Activated T-cell treated with anti-CD3 and anti-CD28 coated beads, Interleukin-2, amount 50 U/mL, for 48 hours (primary cell): ENCODE measurements at regions not wholly inside any gene's neighbourhood (a gene's known extent, or its start where the extent isn't known, plus 50 kb on each side); places are given as distances from the start of the nearest gene placed in this dataset.
A peak's percentile ranks its signal among the peaks of the same experiment; 100 is the strongest.

Experiments
- DNase-seq, 2 experiments: peaks; one replicate each; pipeline ENCODE4 v3.0.0-alpha.2; 2020

DNA sequence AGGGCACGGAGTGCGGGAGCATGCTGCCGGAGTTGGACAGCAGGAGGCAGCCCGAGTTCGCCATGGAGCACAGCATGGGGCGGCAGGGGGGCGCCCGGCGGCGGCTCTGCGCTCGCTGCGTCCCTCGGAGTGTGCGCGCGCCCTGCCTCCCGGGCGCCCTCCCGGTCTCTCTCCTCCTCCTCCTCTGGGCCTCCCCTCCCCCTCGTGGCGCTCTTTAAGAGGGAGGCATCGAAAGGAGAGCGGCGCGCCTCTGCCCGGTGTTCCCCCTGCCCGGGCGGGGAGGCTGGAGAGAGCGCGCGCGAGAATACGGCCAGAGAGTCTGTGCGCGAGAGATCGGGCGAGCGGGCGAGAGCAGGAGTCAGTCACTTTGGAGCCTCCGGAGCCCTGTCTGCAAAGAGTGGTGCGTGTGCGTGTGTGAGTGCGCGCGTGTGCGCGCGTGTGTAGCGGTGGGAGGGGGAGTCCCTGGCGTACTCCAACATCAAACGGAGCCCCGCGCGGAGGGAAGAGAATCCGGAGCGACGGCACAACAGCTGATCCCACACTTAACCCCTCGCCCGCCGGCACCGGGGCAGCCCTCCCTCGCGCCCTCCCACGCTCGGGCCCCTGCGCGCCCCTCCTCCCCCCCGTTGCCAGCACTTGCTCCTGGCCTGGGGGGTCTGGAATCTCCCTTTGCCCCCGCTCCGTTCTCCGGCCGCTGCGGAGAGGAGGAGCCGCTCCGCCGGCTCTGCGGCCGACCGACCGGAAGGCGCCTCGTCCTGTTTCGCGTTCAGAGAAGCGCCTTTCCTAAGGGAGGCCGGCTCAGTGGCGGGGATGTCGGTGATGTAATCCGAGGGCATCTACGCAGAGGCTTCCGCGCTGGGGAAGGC lies 108.9 kb downstream of the ENGASE start:
- peak; percentile 28 to 38 for DNase-seq

DNA sequence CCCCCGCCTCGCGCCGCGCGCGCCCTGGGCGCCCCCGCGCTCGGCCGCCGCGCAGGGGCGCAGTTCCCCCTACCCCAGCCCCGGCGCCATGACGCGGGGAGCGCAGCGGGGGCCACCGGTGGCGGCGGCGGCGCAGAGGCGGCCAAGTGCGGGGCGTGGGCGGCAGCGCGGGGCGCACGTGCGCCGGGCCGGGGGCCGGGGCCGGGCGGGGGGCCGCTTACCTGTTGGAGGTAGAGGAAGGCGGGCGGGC lies 108.3 kb downstream of the ENGASE start:
- no peak for DNase-seq

DNA sequence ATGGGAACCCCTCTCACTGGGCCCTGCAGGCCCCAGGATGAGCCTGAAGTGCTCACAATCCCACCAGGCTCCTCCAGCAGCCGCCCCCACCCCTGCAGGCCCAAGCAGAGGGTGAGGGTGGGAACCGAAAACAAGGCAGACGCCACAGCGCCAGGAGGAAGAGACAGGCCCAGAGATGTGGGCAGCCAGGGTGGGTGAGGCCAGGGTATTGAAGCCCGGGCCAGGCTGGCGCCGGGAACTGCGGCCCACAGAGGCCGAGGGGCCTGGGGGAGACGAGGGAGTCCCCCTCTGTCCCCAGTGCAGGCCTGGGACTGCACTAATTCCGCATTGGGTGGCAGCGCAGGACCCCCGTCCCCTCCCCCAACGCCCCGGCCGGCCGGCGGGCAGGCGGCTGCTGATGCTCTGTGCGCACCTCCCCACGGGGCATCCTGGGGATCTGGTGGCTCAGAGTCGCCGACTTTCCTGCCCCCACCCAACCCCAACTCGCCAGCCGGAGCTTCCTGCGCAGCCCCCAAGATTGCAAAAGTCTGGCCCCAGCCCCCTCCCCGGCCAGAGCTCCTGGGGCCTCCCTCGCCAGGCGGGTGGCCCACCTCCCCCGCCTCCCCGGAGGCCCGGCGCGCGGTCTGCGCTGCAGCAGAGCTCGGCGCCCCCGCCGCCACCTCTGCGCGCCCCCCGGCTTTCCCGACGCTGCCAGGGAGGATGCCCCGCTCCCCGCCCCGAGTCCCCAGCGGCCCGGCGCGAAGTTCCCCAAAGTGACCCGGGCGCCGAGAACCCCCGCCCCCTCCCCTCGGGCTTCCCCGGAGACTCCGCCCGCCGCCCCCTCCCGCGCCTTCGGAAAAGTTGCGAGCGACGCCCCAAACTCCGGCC lies 107.8 kb downstream of the ENGASE start:
- DNase-seq, result no peak

DNA sequence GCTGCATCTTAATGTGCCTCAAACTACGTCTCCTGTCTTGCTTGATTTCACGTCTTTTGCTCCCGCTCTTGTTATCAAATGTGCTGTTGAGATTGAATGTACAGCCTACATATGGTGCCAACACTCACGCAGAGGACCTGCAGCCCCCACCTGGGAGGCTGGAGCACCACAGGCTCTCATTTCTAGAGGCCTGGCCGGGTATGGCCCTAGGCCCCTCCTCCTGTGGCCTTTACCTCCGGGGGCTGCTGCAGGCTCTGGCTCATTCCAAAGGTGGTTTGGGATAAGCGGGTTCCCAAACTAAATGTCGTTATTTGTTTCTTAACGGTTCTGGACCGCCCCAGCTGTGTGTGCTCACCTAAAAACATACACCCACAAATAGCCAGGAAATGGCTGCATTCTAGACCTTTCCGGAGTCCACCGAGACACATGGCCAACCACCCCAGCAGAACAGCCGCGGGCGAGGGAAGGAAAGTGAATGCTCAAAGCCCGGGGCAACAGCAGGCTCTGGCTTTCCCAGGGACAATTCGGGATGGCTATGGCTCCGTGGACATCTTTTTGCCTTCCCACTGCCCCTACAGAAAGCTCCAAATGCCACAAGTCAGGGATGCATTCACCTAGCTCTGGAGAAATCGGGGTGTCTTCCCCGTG lies 105.9 kb downstream of the ENGASE start:
- DNase-seq, result no peak

DNA sequence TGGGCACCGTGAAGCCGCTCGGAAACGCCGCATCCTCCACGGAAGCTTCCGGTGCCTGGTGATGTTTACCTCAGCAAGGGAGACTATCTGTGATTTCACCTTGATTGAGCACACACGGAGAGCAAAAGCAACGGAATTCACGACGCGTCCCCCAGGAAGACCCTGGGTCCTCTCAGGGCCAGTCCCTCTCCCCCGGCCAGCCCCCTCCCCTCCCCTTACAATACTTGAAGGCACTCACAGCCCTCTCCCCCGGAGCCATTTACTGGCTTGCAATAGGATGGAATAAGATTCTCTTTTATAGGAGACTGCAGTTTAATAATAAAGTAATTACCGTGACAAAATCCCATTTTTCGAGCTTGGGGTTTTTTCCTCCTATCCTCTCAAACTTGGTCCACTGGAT lies 104.7 kb downstream of the ENGASE start:
- DNase-seq, result no peak

DNA sequence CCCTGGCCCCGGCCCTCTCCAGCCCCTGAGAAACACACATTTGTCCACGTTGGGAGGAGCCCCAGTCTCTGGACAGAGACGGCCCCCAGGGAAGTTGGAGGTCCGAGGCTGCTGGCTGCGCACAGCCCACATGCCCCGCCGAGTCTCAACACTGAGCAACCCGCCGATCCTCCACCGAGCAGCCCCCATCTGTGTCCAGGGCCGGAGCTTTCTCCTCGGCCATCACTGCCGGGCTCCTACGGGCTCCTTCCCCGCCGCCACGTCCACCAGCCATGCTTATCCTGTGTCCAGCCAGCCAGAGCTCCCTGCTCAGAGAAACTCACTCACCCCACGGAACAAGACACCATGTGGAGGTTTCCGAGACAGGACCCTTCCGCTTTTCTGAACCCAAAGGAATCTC lies 103.3 kb downstream of the ENGASE start:
- no peak for DNase-seq

DNA sequence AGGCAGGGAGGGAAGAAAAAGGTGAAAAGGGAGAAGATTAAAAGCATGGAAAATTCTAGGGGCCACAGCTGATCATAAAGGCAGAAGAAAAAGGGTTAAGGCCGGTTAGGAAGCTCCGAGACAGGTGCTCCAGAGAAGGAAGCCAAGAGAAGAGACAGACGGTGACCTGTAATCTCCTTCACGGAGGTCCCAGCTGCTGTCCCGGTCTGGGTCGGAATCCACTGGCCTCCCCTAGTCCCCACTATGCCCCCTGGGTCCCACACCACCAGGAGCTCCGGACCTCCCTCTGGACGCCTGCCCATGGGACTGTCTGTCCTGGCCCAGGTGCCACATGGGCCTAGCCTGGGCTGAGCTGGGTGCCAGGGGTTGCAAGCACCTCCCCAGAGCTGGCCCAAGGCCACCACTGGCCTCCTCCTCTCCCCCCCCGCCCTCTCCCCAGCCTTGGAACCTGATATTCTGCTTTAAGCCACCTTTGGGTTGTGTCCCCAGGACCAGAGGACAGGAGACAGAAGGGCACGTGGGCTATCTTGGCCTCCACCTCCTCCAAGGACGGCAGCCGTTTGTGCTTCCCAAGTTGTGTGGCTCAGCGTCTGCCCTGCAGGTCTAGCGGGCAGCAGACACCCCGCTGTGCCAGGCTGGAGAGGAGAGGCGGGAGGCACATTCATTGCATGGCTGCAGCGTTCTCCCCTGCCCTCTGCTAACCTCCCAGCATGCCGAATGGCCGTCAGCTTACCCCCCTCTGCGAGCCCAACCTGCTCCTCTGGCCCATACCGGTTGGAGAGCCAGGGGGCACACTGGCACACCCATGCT lies 102.4 kb downstream of the ENGASE start:
- no peak for DNase-seq

DNA sequence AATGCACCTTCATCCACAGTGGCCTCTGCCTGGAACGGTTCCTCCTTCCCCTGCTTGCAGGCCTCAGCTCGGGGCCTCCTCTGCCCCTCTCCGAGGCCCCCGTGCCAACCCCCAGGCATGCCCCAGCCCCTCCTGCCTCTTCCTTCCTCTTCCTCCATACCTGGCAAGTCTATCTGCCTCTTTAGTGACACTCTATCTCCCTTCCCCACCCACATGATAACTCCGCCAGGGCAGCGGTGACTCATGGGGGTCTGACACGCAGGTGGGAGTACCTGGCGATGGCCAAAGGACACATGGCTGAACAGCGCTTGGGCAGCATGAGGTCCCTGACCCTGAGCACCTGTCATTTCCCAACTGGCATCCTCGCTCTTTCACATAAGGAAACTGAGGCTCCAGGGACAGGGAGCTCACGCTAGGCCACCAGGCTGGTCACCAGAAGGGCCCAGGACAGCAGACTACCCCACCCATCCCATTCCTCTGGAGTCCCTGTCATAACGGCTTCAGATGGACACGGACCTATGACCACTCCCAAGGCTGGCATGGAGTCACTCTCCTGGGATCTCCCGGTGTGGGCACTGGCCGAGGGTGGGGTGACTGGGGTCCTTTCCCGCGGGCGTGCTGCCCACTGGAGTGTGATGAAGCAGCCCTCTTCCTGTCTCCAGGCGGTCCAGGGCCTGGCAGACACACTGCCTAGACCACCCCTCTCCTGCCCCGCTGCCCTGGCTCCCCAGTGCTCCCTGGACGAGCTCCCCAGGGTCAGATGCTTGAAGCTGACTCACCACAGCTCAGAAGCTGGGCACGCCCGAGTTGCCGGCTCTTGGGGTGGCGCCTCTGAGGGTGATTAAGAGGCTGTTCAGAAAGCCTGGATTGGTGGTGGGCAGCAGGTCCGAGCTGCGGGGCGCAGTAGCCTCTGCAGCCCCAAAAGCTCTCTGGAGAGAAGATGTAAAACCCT lies 100.6 kb downstream of the ENGASE start:
- DNase-seq, result no peak

DNA sequence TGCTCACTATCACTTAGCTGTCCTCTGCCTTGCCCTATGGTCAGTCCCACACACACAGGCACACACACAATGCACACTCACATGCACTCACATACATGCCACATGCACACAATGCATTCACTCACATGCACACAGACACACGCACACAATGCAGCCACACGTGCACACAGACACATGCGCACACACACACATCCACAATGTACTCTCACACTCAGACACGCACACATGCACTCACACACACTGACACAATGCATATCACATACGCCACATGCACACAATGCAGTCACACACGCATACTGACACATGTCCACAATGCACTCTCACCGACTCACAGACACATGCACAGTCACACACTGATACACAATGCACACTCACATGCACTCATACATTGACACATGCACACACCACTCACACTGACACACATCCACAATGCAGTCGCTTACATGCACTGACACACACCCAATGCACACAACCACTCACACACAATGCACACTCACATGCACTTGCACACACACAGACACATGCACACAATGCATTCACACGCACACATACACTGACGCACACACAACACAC lies 99.7 kb downstream of the ENGASE start:
- DNase-seq, result no peak

DNA sequence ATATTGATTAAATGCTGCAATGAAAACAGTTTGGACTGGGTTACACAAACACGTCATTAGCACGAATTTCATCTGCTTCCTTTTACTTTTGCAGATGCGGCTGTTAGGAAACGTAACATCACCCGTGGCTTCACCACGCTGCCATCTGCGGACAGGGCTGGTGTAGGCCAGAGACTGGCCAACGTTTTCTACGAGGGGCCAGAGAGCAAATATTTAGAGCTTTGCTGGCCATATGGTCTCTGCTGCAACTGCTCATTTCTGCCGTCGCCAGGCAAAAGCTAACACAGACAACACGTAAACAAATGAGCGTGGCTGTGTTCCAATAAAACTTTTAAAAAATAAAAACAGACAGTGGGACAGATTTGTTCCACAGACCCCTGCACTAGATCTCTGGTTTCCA lies 96.6 kb downstream of the ENGASE start:
- DNase-seq, result no peak

DNA sequence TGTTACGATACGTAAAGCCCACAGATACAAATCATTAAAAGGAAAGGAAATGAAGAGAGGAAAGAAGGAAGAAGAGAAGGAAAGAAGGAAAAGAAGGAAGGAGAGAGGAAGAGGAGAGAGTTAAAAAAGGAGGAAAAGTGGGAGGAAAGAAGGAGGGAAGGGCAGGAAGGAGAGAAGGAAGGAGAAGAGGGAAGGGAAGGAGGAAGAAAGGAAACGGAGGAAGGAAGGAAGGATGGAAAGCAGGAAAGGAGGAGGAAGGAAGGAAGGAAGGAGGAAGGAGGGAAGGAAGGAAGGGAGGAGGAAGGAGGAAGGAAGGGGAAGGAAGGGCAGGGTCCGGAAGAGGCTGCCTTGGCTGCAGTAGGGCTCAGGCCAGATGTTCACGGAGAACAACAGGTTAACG lies 95.2 kb downstream of the ENGASE start:
- no peak for DNase-seq

DNA sequence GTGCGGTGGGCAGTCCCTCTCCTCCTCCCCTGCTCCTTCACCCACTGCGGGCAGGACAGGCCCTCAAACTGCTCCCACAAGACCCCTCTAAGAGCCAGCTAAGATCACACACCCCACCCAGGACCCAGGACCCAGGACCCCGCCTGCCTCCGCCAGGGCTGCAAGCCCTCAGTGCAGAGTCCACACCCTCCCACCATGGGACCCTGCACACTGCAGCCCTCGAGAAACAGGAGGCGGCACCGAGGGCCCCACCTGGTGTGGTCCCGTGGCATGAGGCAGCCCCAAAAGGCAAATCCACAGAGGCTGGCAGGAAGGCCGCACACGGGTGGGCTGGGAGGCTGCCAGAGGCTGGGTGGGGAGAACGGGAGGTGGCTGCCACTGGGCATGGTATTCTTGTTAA lies 94.7 kb downstream of the ENGASE start:
- no peak for DNase-seq

DNA sequence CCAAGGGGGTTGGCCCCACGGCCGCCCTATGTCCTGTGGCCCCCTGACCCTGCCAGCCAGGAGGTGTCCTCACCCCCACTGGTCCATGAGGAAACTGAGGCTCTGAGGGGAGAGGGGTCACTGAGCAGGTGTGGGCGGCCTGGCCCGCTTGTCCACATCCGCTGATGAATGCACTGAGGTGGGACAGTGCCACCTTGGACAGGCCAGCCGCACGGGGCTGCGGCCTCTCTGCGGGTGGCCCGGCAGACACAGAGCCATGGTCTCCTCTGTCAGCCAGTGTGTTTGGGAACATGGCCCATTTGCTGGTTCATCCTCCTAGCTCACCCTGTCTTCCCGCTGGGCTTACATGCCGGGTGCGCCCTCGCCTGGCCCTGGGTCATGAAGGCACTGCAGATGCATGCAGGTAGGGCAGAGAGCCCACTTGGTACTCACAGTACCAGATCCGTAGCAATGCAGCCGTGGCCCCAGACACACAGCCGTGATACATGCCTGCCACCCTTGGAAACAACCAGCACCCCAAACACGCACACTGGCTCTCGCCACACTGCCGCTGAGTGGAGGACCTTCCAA lies 93.9 kb downstream of the ENGASE start:
- DNase-seq, result no peak

DNA sequence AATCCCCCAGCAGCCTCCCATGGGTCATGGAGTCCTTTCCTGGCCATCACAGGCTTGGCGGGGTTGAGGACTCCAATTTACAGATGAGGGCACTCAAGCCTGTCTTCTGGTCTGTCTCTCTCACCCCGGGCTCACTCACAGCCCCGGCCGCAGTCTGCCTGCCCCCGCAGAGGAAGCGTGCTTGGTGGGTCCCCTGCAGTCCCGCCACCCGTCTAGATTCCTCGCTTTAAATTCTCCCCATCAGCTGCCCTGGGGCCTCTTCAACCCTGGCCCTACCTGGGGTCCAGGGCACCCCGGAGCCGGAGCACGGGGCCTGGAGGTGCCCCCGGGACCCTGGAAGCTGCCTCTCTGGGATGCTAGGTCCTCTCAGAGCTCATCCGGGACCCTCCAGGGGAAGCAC lies 92.9 kb downstream of the ENGASE start:
- DNase-seq, result no peak

DNA sequence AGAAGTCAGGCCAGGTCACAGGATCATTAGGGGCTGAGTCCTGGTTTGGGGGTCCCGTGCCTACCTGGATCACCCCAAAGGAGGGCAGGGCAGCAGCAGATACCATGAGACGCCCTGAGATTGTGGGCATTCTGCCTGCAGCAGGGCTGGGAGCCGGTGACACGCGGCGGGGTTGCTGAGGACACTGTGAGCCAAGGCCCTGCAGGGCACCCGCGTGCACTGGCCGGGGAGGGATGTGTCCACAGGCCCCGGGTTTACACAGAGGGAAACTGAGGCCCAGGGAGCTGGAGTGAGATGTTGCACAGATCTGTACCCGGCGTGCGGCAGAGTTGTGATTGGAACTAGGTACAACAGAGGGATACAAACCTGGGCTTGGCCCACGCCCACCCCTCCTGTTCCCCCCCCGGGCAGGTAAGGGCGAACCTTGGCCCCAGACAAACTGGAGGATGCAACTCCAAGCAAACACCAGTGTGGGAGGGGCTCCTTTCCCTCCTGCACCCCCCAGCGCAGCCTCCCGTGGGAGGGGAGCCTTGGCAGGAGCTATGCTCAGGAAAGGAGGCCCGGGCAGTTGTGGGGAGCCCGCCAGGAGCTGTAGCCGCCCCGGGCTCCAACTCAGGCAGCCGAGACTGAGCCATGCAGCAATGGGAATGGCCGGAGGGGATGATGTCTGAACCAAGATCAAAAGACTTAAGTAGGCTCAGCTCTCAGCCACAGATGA lies 91.3 kb downstream of the ENGASE start:
- no peak for DNase-seq

DNA sequence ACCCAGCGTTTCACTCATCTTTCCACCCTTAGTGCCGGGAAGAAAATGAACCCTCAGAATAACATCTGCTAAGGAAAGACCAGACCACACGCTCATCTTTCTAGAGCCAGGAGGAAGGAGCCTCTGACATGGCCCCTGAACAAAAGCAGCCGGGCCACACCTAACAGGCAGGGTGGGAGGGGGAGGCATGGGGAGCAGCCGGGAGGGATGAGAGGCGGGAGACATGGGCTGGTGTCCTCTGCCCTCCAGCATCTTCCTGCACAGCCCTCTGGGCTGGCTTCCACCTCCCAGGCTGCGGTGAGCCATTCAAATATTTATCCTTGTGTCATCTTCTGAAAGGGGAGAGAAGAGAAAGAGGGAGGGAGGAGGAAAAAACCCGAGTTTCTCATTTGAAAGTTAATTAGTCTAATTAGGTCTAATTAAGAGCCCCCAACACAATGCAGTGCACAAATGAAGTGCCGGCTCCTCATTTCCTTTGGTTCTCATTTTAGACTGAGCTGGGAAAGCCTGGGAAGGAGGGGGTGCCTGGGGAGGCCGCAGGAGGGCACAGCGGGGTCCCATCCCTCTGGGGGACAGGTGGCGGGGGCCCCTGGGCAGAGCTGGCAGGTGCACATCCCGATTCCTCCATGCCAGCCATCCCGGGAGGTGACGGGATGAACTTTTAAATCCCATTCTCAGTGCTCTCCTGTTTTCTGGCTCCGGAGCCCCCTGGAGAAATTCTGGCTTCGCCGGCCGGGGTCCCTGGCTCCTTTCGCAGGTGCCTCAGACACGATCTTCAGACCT lies 90.5 kb downstream of the ENGASE start:
- no peak for DNase-seq

DNA sequence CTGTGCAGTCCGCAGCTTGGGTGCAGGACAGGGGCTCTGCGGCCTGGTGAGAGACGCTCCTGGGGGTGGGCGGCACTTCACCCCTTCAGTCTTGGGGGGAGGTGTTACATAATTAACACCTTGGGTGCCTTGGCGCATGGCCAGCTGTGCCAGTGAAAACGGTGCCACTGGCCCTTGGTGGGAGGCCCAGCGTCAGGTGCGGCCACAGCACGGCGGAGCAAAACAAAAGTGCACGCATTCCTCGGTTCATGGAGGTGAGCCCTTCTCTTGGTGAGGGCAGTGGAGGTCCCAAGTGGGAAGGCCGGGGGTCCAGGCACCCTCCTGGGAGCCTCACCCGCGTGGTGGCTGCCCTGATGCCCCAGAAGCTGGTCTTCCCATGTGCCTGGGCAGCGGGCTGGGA lies 89.8 kb downstream of the ENGASE start:
- no peak for DNase-seq

DNA sequence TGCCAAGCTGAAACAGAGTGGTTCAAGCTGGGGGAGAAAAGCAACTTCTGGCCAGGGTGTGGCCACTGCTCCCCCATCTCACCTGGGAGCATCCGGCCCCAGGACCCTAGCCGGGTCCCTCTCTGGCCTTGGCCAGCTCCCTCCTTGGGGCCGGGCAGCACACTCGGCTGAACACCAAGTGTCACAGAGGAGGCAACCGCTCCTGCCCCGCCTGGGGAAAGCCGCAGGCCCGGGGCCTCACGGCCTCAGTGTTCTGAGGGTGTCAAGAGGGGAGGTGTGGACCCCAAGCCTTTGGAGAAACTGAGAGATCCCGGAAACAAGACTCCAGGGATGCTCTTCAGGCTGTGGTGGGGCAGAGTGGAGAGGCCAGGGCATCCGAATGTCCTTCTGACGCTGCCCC lies 88.4 kb downstream of the ENGASE start:
- no peak for DNase-seq
